ENCODE measurements at regions not wholly inside any gene's neighbourhood (a gene's known extent, or its start where the extent isn't known, plus 50 kb on each side); places are given as distances from the start of the nearest gene placed in this dataset.

DNA sequence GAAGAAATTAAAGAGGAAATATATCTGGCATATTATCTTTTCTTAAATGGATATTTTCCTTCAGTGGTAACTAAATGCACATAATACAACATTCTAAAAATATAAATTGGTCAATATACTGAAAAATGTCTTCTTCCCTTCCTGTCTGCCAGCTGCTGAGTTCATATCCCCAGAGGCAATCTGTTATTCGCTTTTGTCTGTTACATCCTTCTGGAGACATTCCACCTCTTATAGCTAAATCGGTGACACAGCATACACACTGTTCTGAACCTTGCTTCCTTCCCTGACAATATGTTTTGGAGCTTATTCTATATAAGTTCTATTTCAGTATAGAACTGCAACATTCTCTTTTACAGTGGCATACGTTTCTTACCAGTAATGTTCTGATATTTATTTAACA lies 147.8 kb downstream of the TENT4A start:
- Mint-ChIP-seq H3K9me3 (ENCODE audit: low read depth) (peaks cover 12% of the 10 kb centered on the region), H3K36me3 (ENCODE audit: insufficient read depth) (no peaks in the 10 kb centered on the region), H3K4me3 (ENCODE audit: low read depth) (no peak overlapping the region), H3K4me1 (ENCODE audit: low read depth) (no peaks in the 10 kb centered on the region), H3K27ac (no peak overlapping the region), H3K27me3 (peaks cover 20% of the 10 kb centered on the region)
- no peak for DNase-seq (ENCODE audit: low spot score, unreplicated experiment)
- TF ChIP-seq, protein P1, sequence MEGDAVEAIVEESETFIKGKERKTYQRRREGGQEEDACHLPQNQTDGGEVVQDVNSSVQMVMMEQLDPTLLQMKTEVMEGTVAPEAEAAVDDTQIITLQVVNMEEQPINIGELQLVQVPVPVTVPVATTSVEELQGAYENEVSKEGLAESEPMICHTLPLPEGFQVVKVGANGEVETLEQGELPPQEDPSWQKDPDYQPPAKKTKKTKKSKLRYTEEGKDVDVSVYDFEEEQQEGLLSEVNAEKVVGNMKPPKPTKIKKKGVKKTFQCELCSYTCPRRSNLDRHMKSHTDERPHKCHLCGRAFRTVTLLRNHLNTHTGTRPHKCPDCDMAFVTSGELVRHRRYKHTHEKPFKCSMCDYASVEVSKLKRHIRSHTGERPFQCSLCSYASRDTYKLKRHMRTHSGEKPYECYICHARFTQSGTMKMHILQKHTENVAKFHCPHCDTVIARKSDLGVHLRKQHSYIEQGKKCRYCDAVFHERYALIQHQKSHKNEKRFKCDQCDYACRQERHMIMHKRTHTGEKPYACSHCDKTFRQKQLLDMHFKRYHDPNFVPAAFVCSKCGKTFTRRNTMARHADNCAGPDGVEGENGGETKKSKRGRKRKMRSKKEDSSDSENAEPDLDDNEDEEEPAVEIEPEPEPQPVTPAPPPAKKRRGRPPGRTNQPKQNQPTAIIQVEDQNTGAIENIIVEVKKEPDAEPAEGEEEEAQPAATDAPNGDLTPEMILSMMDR (IDR thresholded peaks at IDR 0.05; ENCODE audit: unreplicated experiment), result no peak

DNA sequence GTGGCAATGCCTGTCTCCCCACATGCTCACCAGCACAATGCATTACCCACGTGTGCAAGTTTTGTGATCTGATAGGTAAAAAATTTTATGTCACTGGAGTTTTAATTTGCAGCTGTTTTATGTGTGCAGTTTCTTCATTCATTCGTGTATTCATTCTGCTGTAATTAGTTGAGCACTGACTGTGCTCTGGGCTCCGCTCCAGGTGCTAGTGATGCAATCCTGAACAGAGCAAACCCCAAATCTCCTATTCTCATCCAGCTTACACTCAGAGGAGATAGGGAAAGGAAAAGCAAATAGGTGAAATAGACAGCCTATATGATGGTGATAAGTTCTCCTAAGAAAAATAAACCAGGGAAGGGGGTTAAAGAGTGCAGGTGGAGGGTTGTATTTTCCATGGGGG lies 148.4 kb downstream of the TENT4A start:
- Mint-ChIP-seq H3K36me3 (ENCODE audit: insufficient read depth) (no peaks in the 10 kb centered on the region), H3K9me3 (ENCODE audit: low read depth) (peaks cover 12% of the 10 kb centered on the region), H3K4me1 (ENCODE audit: low read depth) (no peaks in the 10 kb centered on the region), H3K27me3 (peaks cover 20% of the 10 kb centered on the region), H3K27ac (no peak overlapping the region), H3K4me3 (ENCODE audit: low read depth) (no peak overlapping the region)
- DNase-seq (ENCODE audit: low spot score, unreplicated experiment), result no peak
- TF ChIP-seq, protein P1 (IDR thresholded peaks at IDR 0.05; ENCODE audit: unreplicated experiment), result no peak

DNA sequence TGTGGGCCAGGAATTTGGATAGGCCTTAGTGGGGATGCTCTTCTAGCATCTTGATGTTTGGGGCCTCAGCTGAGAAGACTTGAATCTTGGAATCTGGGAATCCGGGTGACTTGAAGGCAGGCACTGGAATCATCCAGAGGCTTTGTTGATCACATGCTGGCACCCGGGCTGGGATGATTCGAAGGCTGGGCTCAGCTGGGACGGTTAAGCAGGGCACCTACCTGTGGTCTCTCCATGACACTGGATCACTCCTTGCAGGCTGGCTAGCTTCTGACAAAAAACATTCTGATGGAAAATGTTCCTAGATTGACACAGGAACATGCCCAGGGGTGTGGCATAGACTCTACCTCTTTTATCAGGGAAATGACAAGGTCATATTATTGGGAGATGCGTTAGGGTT lies 149.1 kb downstream of the TENT4A start:
- TF ChIP-seq, protein P1 (IDR thresholded peaks at IDR 0.05; ENCODE audit: unreplicated experiment), result no peak

DNA sequence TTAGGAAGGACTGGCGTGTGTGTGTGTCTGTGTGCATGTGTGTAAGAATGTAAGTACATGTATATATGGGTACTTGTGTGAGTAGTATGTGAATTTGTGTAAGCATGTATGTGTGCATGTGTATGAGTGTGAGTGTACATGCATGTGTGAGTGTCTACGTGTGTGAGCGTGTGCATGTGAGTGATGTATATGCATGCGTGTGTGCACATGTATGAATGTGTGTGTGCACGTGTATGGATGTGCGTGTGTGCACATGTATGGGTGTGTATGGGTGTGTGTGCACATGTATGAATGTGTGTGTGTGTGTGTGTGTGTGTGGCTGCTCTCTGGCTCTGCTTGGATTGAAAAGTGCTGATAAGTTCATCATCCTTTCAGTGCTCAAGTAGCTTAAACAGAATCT lies 154.5 kb downstream of the TENT4A start:
- Mint-ChIP-seq H3K4me1 (ENCODE audit: low read depth) (no peaks in the 10 kb centered on the region), H3K36me3 (ENCODE audit: insufficient read depth) (no peaks in the 10 kb centered on the region), H3K27me3 (peaks cover 21% of the 10 kb centered on the region), H3K9me3 (ENCODE audit: low read depth) (peaks cover 9% of the 10 kb centered on the region), H3K27ac (no peak overlapping the region), H3K4me3 (ENCODE audit: low read depth) (no peak overlapping the region)
- TF ChIP-seq, protein P1 (IDR thresholded peaks at IDR 0.05; ENCODE audit: unreplicated experiment), result no peak
- no peak for DNase-seq (ENCODE audit: low spot score, unreplicated experiment)

More for the DNA sequence above, 149.1 kb downstream of the TENT4A start:
- H3K9me3 Mint-ChIP-seq (ENCODE audit: low read depth), result peaks cover 12% of the 10 kb centered on the region
- no peak overlapping the region for H3K27ac Mint-ChIP-seq
- peaks cover 20% of the 10 kb centered on the region for H3K27me3 Mint-ChIP-seq
- H3K36me3 Mint-ChIP-seq (ENCODE audit: insufficient read depth), result no peaks in the 10 kb centered on the region
- DNase-seq (ENCODE audit: low spot score, unreplicated experiment), result no peak
- no peak overlapping the region for H3K4me3 Mint-ChIP-seq (ENCODE audit: low read depth)
- H3K4me1 Mint-ChIP-seq (ENCODE audit: low read depth), result no peaks in the 10 kb centered on the region

DNA sequence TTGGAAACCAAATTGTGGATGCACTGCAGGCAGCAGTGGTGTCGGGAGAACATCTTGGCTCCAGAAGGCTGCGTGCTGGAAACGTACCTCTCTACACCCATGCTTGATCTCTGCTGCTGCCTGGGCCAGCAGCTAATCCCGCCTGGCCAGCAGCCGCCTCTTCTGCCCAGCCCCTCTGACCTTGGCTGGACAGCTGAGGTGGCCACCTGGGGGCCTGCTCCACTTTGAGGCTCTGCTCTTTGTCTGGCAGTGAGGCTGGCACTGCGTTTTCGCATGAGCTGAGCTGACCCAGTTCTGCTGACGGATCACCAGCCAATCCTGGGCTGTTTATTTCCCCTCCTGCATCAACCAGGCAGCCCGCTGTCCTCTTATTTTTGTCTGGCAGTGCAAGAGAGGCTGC lies 154.9 kb downstream of the TENT4A start:
- no peaks in the 10 kb centered on the region for H3K36me3 Mint-ChIP-seq (ENCODE audit: insufficient read depth)
- DNase-seq (ENCODE audit: low spot score, unreplicated experiment), result no peak
- TF ChIP-seq, protein P1 (IDR thresholded peaks at IDR 0.05; ENCODE audit: unreplicated experiment), result no peak
- peaks cover 5% of the 10 kb centered on the region for H3K9me3 Mint-ChIP-seq (ENCODE audit: low read depth)
- peaks cover 21% of the 10 kb centered on the region for H3K27me3 Mint-ChIP-seq
- H3K27ac Mint-ChIP-seq, result no peak overlapping the region
- H3K4me3 Mint-ChIP-seq (ENCODE audit: low read depth), result no peak overlapping the region
- peaks cover 2% of the 10 kb centered on the region for H3K4me1 Mint-ChIP-seq (ENCODE audit: low read depth)

All from progenitor cell of endocrine pancreas (in vitro differentiated cells).